Upper lobe of left lung (tissue), 6 donors: ENCODE measurements at regions not wholly inside any gene's neighbourhood (a gene's known extent, or its start where the extent isn't known, plus 50 kb on each side); places are given as distances from the start of the nearest gene placed in this dataset.

ENCODE experiments used
- ATAC-seq, 2 donors: fragments of 200-7000 bp; cut with Tn5 transposase; one replicate each; pipeline ENCODE4 v1.9.1; 2022; ENCODE audit warnings: mild to moderate bottlenecking in 2 of 2, moderate library complexity in 2 of 2; ENCODE audit not compliant: low FRiP score in 2 of 2
- DNase-seq, 2 donors: peaks; one replicate each; pipeline ENCODE4 v3.0.0-alpha.2; 2019 to 2020
- H3K27ac ChIP-seq, 4 donors: fragments of 200-600 bp; sonication (generic); one replicate each; pipeline ENCODE4 v1.5.1; 2016 to 2019
- H3K27me3 ChIP-seq, 4 donors: fragments of 200-600 bp; sonication (generic); one replicate each; pipeline ENCODE4 v1.5.1; 2017 to 2019
- H3K36me3 ChIP-seq, 4 donors: fragments of 200-600 bp; sonication (generic); one replicate each; pipeline ENCODE4 v1.5.1; 2016 to 2019
- H3K4me1 ChIP-seq, 4 donors: fragments of 200-600 bp; sonication (generic); one replicate each; pipeline ENCODE4 v1.5.1; 2018 to 2019
- H3K4me3 ChIP-seq, 4 donors: fragments of 200-600 bp; sonication (generic); one replicate each; pipeline ENCODE4 v1.5.1; 2017 to 2019; ENCODE audit warnings: mild to moderate bottlenecking in 2 of 4, moderate library complexity in 1 of 4
- H3K9me3 ChIP-seq, 4 donors: fragments of 200-600 bp; sonication (generic); one replicate each; pipeline ENCODE4 v1.5.1; 2018 to 2019
- CTCF ChIP-seq, 6 experiments: fragments of 450-650 bp in 4 of 6; fragments of 200-600 bp in 2 of 6; sonication (generic) in 2 of 6; IDR thresholded peaks; one replicate each; pipeline ENCODE4 v1.5.1; 2016 to 2019; ENCODE audit warnings: antibody characterized with exemption in 6 of 6
- EP300 ChIP-seq, 4 donors: sonication (generic); formaldehyde crosslinking; IDR thresholded peaks; one replicate each; pipeline ENCODE4 v1.5.1; 2017; ENCODE audit warnings: antibody characterized with exemption in 4 of 4, control low read depth in 2 of 4
- POLR2A ChIP-seq, 4 donors: fragments of 450-650 bp; IDR thresholded peaks; one replicate each; pipeline ENCODE4 v1.5.1; 2016 to 2017; ENCODE audit warnings: antibody characterized with exemption in 4 of 4, mild to moderate bottlenecking in 2 of 4
- POLR2AphosphoS5 ChIP-seq, 2 donors: sonication (generic); formaldehyde crosslinking; IDR thresholded peaks; one replicate each; pipeline ENCODE4 v1.5.1; 2017; ENCODE audit warnings: antibody characterized with exemption in 2 of 2
- WGBS, 2 donors: methylation state at CpG; one replicate each; pipeline ENCODE4 v1.1.5; 2017 to 2018; 5-methylcytosine and 5-hydroxymethylcytosine counted together
- donor health status: DM: no; HTN: no; CAD: no; lungs with moderate emphysema.
- donor health status: DM: no; HTN: yes; CAD: no; lungs with severe emphysema.

GRCh38 chr1:187638733-187639434, 810.1 kb downstream of the PLA2G4A start:
- Histone ChIP-seq H3K9me3 (no peaks in the 10 kb centered on the region), H3K36me3 (no peaks in the 10 kb centered on the region), H3K4me3 (no peak overlapping the region), H3K27ac (no peak overlapping the region), H3K4me1 (no peaks in the 10 kb centered on the region), H3K27me3 (no peaks in the 10 kb centered on the region)
- TF ChIP-seq POLR2AphosphoS5 (IDR thresholded peaks at IDR 0.05) (no peak), POLR2A (IDR thresholded peaks at IDR 0.05) (no peak), EP300 (IDR thresholded peaks at IDR 0.05) (no peak), CTCF (IDR thresholded peaks at IDR 0.05) (no peak)
- 81 to 83% methylated on average over 2 of the region's 2 CpGs for WGBS, 2 donors
- ATAC-seq, result no peak
- no peak for DNase-seq

GRCh38 chr1:187641015-187641414, 812.3 kb downstream of the PLA2G4A start:
- H3K4me1 ChIP-seq, result no peaks in the 10 kb centered on the region
- H3K27ac ChIP-seq, result no peak overlapping the region
- no peaks in the 10 kb centered on the region for H3K9me3 ChIP-seq
- no peaks in the 10 kb centered on the region for H3K36me3 ChIP-seq
- no peaks in the 10 kb centered on the region for H3K27me3 ChIP-seq
- H3K4me3 ChIP-seq, result no peak overlapping the region
- ATAC-seq, result no peak
- TF ChIP-seq CTCF (IDR thresholded peaks at IDR 0.05) (no peak), EP300 (IDR thresholded peaks at IDR 0.05) (no peak), POLR2AphosphoS5 (IDR thresholded peaks at IDR 0.05) (no peak), POLR2A (IDR thresholded peaks at IDR 0.05) (no peak)
- 88% methylated on average over 5 of the region's 5 CpGs for WGBS, 2 donors
- DNase-seq, result no peak

- no peaks in the 10 kb centered on the region for H3K9me3 ChIP-seq
- WGBS, 2 donors, result 82 to 85% methylated on average over 7 of the region's 7 CpGs
- DNase-seq, result no peak
- H3K36me3 ChIP-seq, result no peaks in the 10 kb centered on the region
- TF ChIP-seq CTCF (IDR thresholded peaks at IDR 0.05) (no peak), POLR2A (IDR thresholded peaks at IDR 0.05) (no peak), EP300 (IDR thresholded peaks at IDR 0.05) (no peak), POLR2AphosphoS5 (IDR thresholded peaks at IDR 0.05) (no peak)
- H3K4me3 ChIP-seq, result no peak overlapping the region
- no peaks in the 10 kb centered on the region for H3K4me1 ChIP-seq
- ATAC-seq, result no peak
- H3K27ac ChIP-seq, result no peak overlapping the region
- H3K27me3 ChIP-seq, result no peaks in the 10 kb centered on the region
Observed at GRCh38 chr1:187641463-187641862, 812.7 kb downstream of the PLA2G4A start.

- Histone ChIP-seq H3K27ac (no peak overlapping the region), H3K27me3 (no peaks in the 10 kb centered on the region), H3K4me1 (no peaks in the 10 kb centered on the region), H3K4me3 (no peak overlapping the region), H3K9me3 (no peaks in the 10 kb centered on the region), H3K36me3 (no peaks in the 10 kb centered on the region)
- no peak for ATAC-seq
- no peak for TF ChIP-seq POLR2AphosphoS5 (IDR thresholded peaks at IDR 0.05)
- TF ChIP-seq POLR2A (IDR thresholded peaks at IDR 0.05), result no peak
- TF ChIP-seq CTCF (IDR thresholded peaks at IDR 0.05), result no peak
- no peak for TF ChIP-seq EP300 (IDR thresholded peaks at IDR 0.05)
- DNase-seq, result no peak
- WGBS, 2 donors, result 81 to 95% methylated on average over 2 of the region's 2 CpGs
Observed at GRCh38 chr1:187641907-187642306, 813.2 kb downstream of the PLA2G4A start.

GRCh38 chr1:187645651-187646050, 816.9 kb downstream of the PLA2G4A start:
- no peaks in the 10 kb centered on the region for H3K27me3 ChIP-seq
- DNase-seq (no peak), ATAC-seq (no peak)
- no peaks in the 10 kb centered on the region for H3K4me1 ChIP-seq
- H3K9me3 ChIP-seq, result no peaks in the 10 kb centered on the region
- no peak overlapping the region for H3K27ac ChIP-seq
- no peak overlapping the region for H3K4me3 ChIP-seq
- no peaks in the 10 kb centered on the region for H3K36me3 ChIP-seq
- TF ChIP-seq POLR2AphosphoS5 (IDR thresholded peaks at IDR 0.05) (no peak), CTCF (IDR thresholded peaks at IDR 0.05) (no peak), EP300 (IDR thresholded peaks at IDR 0.05) (no peak), POLR2A (IDR thresholded peaks at IDR 0.05) (no peak)
- WGBS, 2 donors, result 60 to 62% methylated on average over 2 of the region's 2 CpGs
